Heart right ventricle (tissue), 16 donors: ENCODE measurements at regions not wholly inside any gene's neighbourhood (a gene's known extent, or its start where the extent isn't known, plus 50 kb on each side); places are given as distances from the start of the nearest gene placed in this dataset.

ENCODE experiments used
- ATAC-seq, 8 donors: fragments of 200-7000 bp; cut with Tn5 transposase; one replicate each; pipeline ENCODE4 v1.9.1; 2020; ENCODE audit warnings: mild to moderate bottlenecking in 8 of 8, moderate library complexity in 8 of 8, moderate number of reproducible peaks in 1 of 8
- DNase-seq, 2 donors: peaks; one replicate each; pipeline ENCODE4 v3.0.0-alpha.2; 2020
- H3K27ac ChIP-seq, 10 donors: fragments of 200-600 bp; sonication (generic) in 2 of 10; one replicate each; pipeline versions ENCODE4 v1.5.0 to v1.8.0; 2020 to 2022; ENCODE audit warnings: mild to moderate bottlenecking in 3 of 10
- H3K27me3 ChIP-seq, 7 donors: fragments of 200-600 bp; one replicate each; pipeline ENCODE4 v1.8.0; 2021 to 2022; ENCODE audit warnings: mild to moderate bottlenecking in 2 of 7
- H3K36me3 ChIP-seq, 9 donors: fragments of 200-600 bp; sonication (generic) in 1 of 9; one replicate each; pipeline versions ENCODE4 v1.5.0 to v1.8.0; 2020 to 2022; ENCODE audit warnings: mild to moderate bottlenecking in 2 of 9
- H3K4me1 ChIP-seq, 9 donors: fragments of 200-600 bp; sonication (generic) in 1 of 9; one replicate each; pipeline versions ENCODE4 v1.5.0 to v1.8.0; 2020 to 2022; ENCODE audit warnings: mild to moderate bottlenecking in 4 of 9
- H3K4me3 ChIP-seq, 10 donors: fragments of 200-600 bp; sonication (generic) in 2 of 10; one replicate each; pipeline versions ENCODE4 v1.5.0 to v1.8.0; 2020 to 2022; ENCODE audit warnings: mild to moderate bottlenecking in 7 of 10, moderate library complexity in 2 of 10
- H3K9me3 ChIP-seq, 11 donors: fragments of 200-600 bp in 10 of 11; sonication (generic) in 2 of 11; one replicate each; pipeline versions ENCODE4 v1.5.0 to v1.8.0; 2013 to 2022; ENCODE audit warnings: mild to moderate bottlenecking in 2 of 11, control low read depth in 1 of 11, moderate library complexity in 1 of 11
- CTCF ChIP-seq, 9 donors: fragments of 200-600 bp; sonication (generic) in 2 of 9; IDR thresholded peaks; one replicate each; pipeline versions ENCODE4 v1.5.0 to v1.8.0; 2021 to 2022; ENCODE audit warnings: antibody characterized with exemption in 9 of 9, mild to moderate bottlenecking in 5 of 9, moderate library complexity in 1 of 9
- WGBS, 2 donors: extraction: QIAGEN DNeasy Blood & Tissue Kit; methylation state at CpG; one replicate each; pipeline ENCODE4 v1.1.7; 2013; ENCODE audit warnings: inconsistent platforms in 1 of 2; 5-methylcytosine and 5-hydroxymethylcytosine counted together
- intact Hi-C, 10 donors: fragments of 100-400 bp; cut with DNase I; formaldehyde crosslinking; loops; one replicate each; pipeline versions ENCODE4 v1.11.1 to v1.14.2; 2022
- donor health status: Arrhythmogenic right ventricular cardiomyopathy.
- donor health status: ischemic (EF 13 %, LVEDD 7.1; RV severe dilation, severe dysfunction).
- donor health status: healthy with polysubstance abuse.
- donor health status: DM: no; HTN: yes; CAD: no.
- donor health status: DM: no; HTN: no; CAD: no.
- donor health status: ischemic (EF 25% LVEDD 6.9; RV normal size, moderate dysfunction).
- donor health status: ischemic (EF 25% LVEDD 5.7; RV mildly dilated, moderate dysfunction).
- donor health status: healthy.
- donor health status: DM: yes; HTN: yes; CAD: no.
- donor health status: Ischemic cardiomyopathy.
- donor health status: ischemic (EF 35%, LVEDD 5.7; RV mildly dilated, moderate dysfunction).
- donor health status: nonischemic (EF 11% LVEDD 7.7; RV severe dilation, severe dysfunction).
- donor health status: DM: yes; HTN: yes; CAD: no.
- donor health status: PGD.
- donor health status: ischemic (EF 29% LVEDD 5.4; RV normal size, mild dysfunction).
- donor health status: nonischemic (EF 23%, LVEDD 6.1; RV moderate dilation, normal function).

GRCh38 chr6:97989451-97989850, 706.4 kb upstream of the MMS22L start:
- no peaks in the 10 kb centered on the region for H3K27me3 ChIP-seq
- H3K36me3 ChIP-seq, result no peaks in the 10 kb centered on the region
- H3K4me1 ChIP-seq, result no peaks in the 10 kb centered on the region
- intact Hi-C loops, result no loop called here
- no peak overlapping the region for H3K4me3 ChIP-seq
- DNase-seq (no peak), ATAC-seq (no peak)
- no peaks in the 10 kb centered on the region for H3K9me3 ChIP-seq
- TF ChIP-seq CTCF (IDR thresholded peaks at IDR 0.05), result no peak
- 39 to 49% methylated on average over 1 of the region's 1 CpG for WGBS, 2 donors
- no peak overlapping the region for H3K27ac ChIP-seq

GRCh38 chr6:97995158-97995557, 712.1 kb upstream of the MMS22L start:
- ATAC-seq (no peak), DNase-seq (no peak)
- Histone ChIP-seq H3K4me1 (no peaks in the 10 kb centered on the region), H3K4me3 (no peak overlapping the region), H3K9me3 (no peaks in the 10 kb centered on the region), H3K27ac (no peak overlapping the region), H3K36me3 (no peaks in the 10 kb centered on the region), H3K27me3 (no peaks in the 10 kb centered on the region)
- no peak for TF ChIP-seq CTCF (IDR thresholded peaks at IDR 0.05)
- intact Hi-C loops, result no loop called here

DNA sequence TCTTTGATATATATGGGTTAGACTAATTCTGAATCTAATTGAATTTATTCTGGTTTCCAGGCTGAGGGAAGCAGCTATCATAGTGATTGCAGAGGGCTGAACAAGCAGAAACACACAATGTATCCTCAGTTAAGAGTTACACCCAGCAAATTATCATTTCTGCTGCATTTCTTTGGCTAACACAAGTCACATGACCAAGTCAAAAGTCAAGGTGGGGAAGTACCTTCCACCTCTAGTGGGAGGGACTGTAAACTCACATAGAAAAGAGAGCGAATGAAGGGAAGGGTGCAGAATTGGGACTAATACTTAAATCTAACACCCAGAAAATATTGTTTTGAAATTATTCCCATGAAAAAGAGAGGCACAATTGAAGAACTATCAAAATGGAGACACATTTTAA, 719.7 kb upstream of the MMS22L start:
- WGBS, 2 donors, result 89 to 97% methylated on average over 1 of the region's 1 CpG

GRCh38 chr6:98014442-98015201, 731.6 kb upstream of the MMS22L start:
- DNase-seq, result no peak
- no peaks in the 10 kb centered on the region for H3K9me3 ChIP-seq
- ATAC-seq, result no peak
- no peaks in the 10 kb centered on the region for H3K36me3 ChIP-seq
- 56 to 67% methylated on average over 6 of the region's 6 CpGs for WGBS, 2 donors
- intact Hi-C loops, result no loop called here
- no peak for TF ChIP-seq CTCF (IDR thresholded peaks at IDR 0.05)
- H3K4me3 ChIP-seq, result no peak overlapping the region
- H3K4me1 ChIP-seq, result no peaks in the 10 kb centered on the region
- H3K27me3 ChIP-seq, result no peaks in the 10 kb centered on the region
- H3K27ac ChIP-seq, result no peak overlapping the region

More for the DNA sequence above, 719.7 kb upstream of the MMS22L start:
- peaks cover 0 to 3% (median 0%) of the 10 kb centered on the region in 11 donors for H3K9me3 ChIP-seq
- intact Hi-C loops, result no loop called here
- ATAC-seq (no peak), DNase-seq (no peak)
- no peaks in the 10 kb centered on the region for H3K36me3 ChIP-seq
- H3K27ac ChIP-seq, result no peak overlapping the region
- no peak for TF ChIP-seq CTCF (IDR thresholded peaks at IDR 0.05)
- H3K27me3 ChIP-seq, result no peaks in the 10 kb centered on the region
- H3K4me3 ChIP-seq, result no peak overlapping the region
- H3K4me1 ChIP-seq, result no peaks in the 10 kb centered on the region
